ENCODE measurements at regions not wholly inside any gene's neighbourhood (a gene's known extent, or its start where the extent isn't known, plus 50 kb on each side); places are given as distances from the start of the nearest gene placed in this dataset.

- Histone ChIP-seq H3K9me3 (ENCODE audit: control insufficient read depth, insufficient read depth, low read length) (no peaks in the 10 kb centered on the region), H3K4me2 (ENCODE audit: low read length) (no peak overlapping the region), H3K27ac (ENCODE audit: low read depth, low read length) (no peak overlapping the region), H3K36me3 (ENCODE audit: control insufficient read depth, low read length) (no peaks in the 10 kb centered on the region), H3K4me1 (ENCODE audit: control insufficient read depth, low read length) (no peaks in the 10 kb centered on the region), H3K9me2 (replicated peaks; ENCODE audit: control insufficient read depth, low read length) (no peaks in the 10 kb centered on the region), H3K4me3 (ENCODE audit: low read length) (no peak overlapping the region), H3F3A (ENCODE audit: control insufficient read depth, insufficient read depth) (no peaks in the 10 kb centered on the region), H3K27me3 (ENCODE audit: control insufficient read depth, low read length) (no peaks in the 10 kb centered on the region), H3K79me2 (ENCODE audit: control insufficient read depth, low read length) (no peaks in the 10 kb centered on the region), H4K20me1 (ENCODE audit: control insufficient read depth, insufficient read depth, low read depth, low read length) (no peaks in the 10 kb centered on the region)
- TF ChIP-seq EZH2phosphoT487 (IDR thresholded peaks at IDR 0.05; ENCODE audit: borderline replicate concordance, low read length) (no peak), CTCF (IDR thresholded peaks at IDR 0.05; ENCODE audit: low read depth, low read length, poor library complexity, severe bottlenecking) (no peak)
These were observed 215.5 kb upstream of the TMEM161B start for GRCh38 chr5:88483964-88484672.

- Histone ChIP-seq H3K27ac (ENCODE audit: low read depth, low read length) (no peak overlapping the region), H3K9me2 (replicated peaks; ENCODE audit: control insufficient read depth, low read length) (no peaks in the 10 kb centered on the region), H3K36me3 (ENCODE audit: control insufficient read depth, low read length) (no peaks in the 10 kb centered on the region), H3K4me3 (ENCODE audit: low read length) (no peak overlapping the region), H4K20me1 (ENCODE audit: control insufficient read depth, insufficient read depth, low read depth, low read length) (no peaks in the 10 kb centered on the region), H3F3A (ENCODE audit: control insufficient read depth, insufficient read depth) (no peaks in the 10 kb centered on the region), H3K9me3 (ENCODE audit: control insufficient read depth, insufficient read depth, low read length) (no peaks in the 10 kb centered on the region), H3K4me1 (ENCODE audit: control insufficient read depth, low read length) (no peaks in the 10 kb centered on the region), H3K79me2 (ENCODE audit: control insufficient read depth, low read length) (no peaks in the 10 kb centered on the region), H3K4me2 (ENCODE audit: low read length) (no peak overlapping the region), H3K27me3 (ENCODE audit: control insufficient read depth, low read length) (no peaks in the 10 kb centered on the region)
- TF ChIP-seq CTCF (IDR thresholded peaks at IDR 0.05; ENCODE audit: low read depth, low read length, poor library complexity, severe bottlenecking) = no peak
- no peak for TF ChIP-seq EZH2phosphoT487 (IDR thresholded peaks at IDR 0.05; ENCODE audit: borderline replicate concordance, low read length)
These were observed 212.3 kb upstream of the TMEM161B start for GRCh38 chr5:88480801-88481499.

GRCh38 chr5:88480245-88480644, 211.6 kb upstream of the TMEM161B start:
- no peak overlapping the region for H3K4me2 ChIP-seq (ENCODE audit: low read length)
- no peaks in the 10 kb centered on the region for H3K79me2 ChIP-seq (ENCODE audit: control insufficient read depth, low read length)
- H3K36me3 ChIP-seq (ENCODE audit: control insufficient read depth, low read length) = no peaks in the 10 kb centered on the region
- H3F3A ChIP-seq (ENCODE audit: control insufficient read depth, insufficient read depth) = no peaks in the 10 kb centered on the region
- TF ChIP-seq CTCF (IDR thresholded peaks at IDR 0.05; ENCODE audit: low read depth, low read length, poor library complexity, severe bottlenecking) (no peak), EZH2phosphoT487 (IDR thresholded peaks at IDR 0.05; ENCODE audit: borderline replicate concordance, low read length) (no peak)
- no peaks in the 10 kb centered on the region for H3K27me3 ChIP-seq (ENCODE audit: control insufficient read depth, low read length)
- no peaks in the 10 kb centered on the region for H4K20me1 ChIP-seq (ENCODE audit: control insufficient read depth, insufficient read depth, low read depth, low read length)
- H3K9me3 ChIP-seq (ENCODE audit: control insufficient read depth, insufficient read depth, low read length) = no peaks in the 10 kb centered on the region
- H3K27ac ChIP-seq (ENCODE audit: low read depth, low read length) = no peak overlapping the region
- H3K9me2 ChIP-seq (replicated peaks; ENCODE audit: control insufficient read depth, low read length) = no peaks in the 10 kb centered on the region
- no peak overlapping the region for H3K4me3 ChIP-seq (ENCODE audit: low read length)
- H3K4me1 ChIP-seq (ENCODE audit: control insufficient read depth, low read length) = no peaks in the 10 kb centered on the region

Data from DOHH2 (cell line).